Upper lobe of right lung (tissue), 1 donor: ENCODE measurements at regions not wholly inside any gene's neighbourhood (a gene's known extent, or its start where the extent isn't known, plus 50 kb on each side); places are given as distances from the start of the nearest gene placed in this dataset.

Source experiments
- ATAC-seq: fragments of 200-7000 bp; cut with Tn5 transposase; one replicate; pipeline ENCODE4 v1.9.1; 2020; ENCODE audit warnings: mild to moderate bottlenecking, moderate library complexity
- DNase-seq: peaks from one replicate; pipeline ENCODE4 v3.0.0-alpha.2; 2020
- H3K27ac ChIP-seq: fragments of 200-600 bp; one replicate; pipeline ENCODE4 v1.8.0; 2022
- H3K27me3 ChIP-seq: fragments of 200-600 bp; one replicate; pipeline ENCODE4 v1.8.0; 2022; ENCODE audit warnings: mild to moderate bottlenecking
- H3K36me3 ChIP-seq: fragments of 200-600 bp; one replicate; pipeline ENCODE4 v1.8.0; 2022
- H3K4me1 ChIP-seq: fragments of 200-600 bp; one replicate; pipeline ENCODE4 v1.8.0; 2022
- H3K4me3 ChIP-seq: fragments of 200-600 bp; one replicate; pipeline ENCODE4 v1.8.0; 2022; ENCODE audit warnings: mild to moderate bottlenecking
- H3K9me3 ChIP-seq: fragments of 200-600 bp; one replicate; pipeline ENCODE4 v1.8.0; 2022
- intact Hi-C: fragments of 100-400 bp; cut with DNase I; formaldehyde crosslinking; loops from one replicate; pipeline ENCODE4 v1.11.0; 2022
- TF ChIP-seq, protein P1 (sequence below): fragments of 200-600 bp; IDR thresholded peaks from one replicate; pipeline ENCODE4 v1.8.0; 2022; ENCODE audit warnings: antibody characterized with exemption
- donor health status: DM: no; HTN: yes; CAD: no; lungs with severe emphysema.

DNA sequence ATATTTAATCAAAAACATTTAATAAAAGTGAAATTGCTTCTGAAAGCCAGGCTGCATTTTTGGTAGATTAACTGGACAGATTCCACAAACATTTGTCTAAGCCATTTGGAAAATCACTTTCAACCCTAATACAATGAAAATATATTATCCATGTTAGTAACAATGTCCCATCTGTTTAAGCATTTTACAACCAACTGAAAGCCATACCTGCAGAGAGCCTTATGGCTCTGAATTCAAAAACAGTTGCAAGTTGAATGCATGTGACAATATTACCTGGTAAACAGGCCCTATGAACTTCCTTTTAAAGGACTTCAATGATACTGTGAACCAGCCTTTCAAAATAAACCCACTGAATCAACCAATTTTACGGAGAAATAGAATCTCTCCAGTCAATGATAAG lies 468.1 kb downstream of the BTG1 start:
- no peak for DNase-seq
- intact Hi-C loops: no loop called here
- TF ChIP-seq, protein P1, sequence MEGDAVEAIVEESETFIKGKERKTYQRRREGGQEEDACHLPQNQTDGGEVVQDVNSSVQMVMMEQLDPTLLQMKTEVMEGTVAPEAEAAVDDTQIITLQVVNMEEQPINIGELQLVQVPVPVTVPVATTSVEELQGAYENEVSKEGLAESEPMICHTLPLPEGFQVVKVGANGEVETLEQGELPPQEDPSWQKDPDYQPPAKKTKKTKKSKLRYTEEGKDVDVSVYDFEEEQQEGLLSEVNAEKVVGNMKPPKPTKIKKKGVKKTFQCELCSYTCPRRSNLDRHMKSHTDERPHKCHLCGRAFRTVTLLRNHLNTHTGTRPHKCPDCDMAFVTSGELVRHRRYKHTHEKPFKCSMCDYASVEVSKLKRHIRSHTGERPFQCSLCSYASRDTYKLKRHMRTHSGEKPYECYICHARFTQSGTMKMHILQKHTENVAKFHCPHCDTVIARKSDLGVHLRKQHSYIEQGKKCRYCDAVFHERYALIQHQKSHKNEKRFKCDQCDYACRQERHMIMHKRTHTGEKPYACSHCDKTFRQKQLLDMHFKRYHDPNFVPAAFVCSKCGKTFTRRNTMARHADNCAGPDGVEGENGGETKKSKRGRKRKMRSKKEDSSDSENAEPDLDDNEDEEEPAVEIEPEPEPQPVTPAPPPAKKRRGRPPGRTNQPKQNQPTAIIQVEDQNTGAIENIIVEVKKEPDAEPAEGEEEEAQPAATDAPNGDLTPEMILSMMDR: no peak
- no peak overlapping the region for H3K4me3 ChIP-seq
- no peak overlapping the region for H3K27ac ChIP-seq
- H3K4me1 ChIP-seq: no peaks in the 10 kb centered on the region
- H3K9me3 ChIP-seq: no peaks in the 10 kb centered on the region
- no peaks in the 10 kb centered on the region for H3K27me3 ChIP-seq
- no peaks in the 10 kb centered on the region for H3K36me3 ChIP-seq
- no peak for ATAC-seq

DNA sequence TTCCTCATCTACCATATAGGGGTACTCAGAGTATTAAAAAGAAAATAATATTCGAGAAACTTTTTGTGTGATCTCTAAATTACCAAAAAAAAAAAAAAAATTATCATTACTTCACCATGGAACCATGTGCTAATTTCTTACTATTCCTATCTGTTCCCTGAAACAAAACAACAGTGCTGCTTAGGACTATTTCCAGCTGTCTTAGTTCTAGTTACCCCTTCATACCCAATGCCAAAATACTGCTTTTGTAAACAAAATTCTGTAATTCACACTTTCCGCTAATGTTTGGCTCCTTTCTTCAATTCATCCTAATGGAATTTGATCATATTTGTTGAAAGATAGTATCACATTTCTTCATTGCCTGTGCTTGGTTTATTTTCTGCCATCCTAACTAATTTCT lies 470.2 kb downstream of the BTG1 start:
- TF ChIP-seq, protein P1: no peak
- no peak overlapping the region for H3K27ac ChIP-seq
- no peaks in the 10 kb centered on the region for H3K4me1 ChIP-seq
- H3K9me3 ChIP-seq: no peaks in the 10 kb centered on the region
- H3K36me3 ChIP-seq: no peaks in the 10 kb centered on the region
- intact Hi-C loops: no loop called here
- H3K4me3 ChIP-seq: no peak overlapping the region
- H3K27me3 ChIP-seq: no peaks in the 10 kb centered on the region
- ATAC-seq (no peak), DNase-seq (no peak)

DNA sequence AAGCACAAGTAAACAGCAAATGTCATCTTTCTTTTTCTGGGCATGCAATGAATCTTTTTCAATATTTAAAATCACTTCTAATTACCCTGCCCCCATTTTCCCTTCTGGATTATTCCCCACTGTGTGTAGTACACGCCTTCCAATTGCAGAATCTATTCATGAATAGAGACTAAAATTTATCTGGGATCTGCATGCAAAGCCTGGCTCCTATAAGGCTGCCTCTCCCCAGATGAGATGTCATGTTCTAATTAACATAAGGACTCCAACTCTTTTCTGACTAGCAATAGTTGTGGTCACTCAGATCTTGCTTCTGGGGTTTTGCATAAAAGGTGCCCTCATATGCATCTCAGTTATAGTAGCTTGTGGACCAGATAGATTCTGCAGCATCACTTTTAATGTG lies 473.5 kb downstream of the BTG1 start:
- no peak for DNase-seq
- intact Hi-C loops: no loop called here

DNA sequence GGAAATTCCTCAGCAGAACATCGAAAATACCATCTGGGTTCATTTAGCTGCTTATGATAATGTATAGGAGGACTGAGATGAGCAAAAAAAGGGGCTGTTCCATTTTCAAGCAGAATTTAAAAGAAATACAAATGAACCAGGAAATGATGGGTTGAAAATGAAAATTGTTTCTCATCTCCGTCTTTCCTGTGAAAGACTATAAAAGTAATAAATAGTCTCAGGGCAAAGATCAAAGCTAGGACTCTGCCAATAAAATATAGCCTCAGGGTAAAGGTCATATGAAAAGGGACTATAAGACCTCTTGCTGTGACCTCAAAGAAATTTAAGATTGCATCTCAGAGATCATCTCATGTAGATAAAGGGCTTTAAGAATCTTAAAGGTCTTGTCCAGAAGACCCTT lies 478.0 kb downstream of the BTG1 start:
- Histone ChIP-seq H3K4me3 (no peak overlapping the region), H3K27ac (no peak overlapping the region), H3K4me1 (no peaks in the 10 kb centered on the region), H3K9me3 (no peaks in the 10 kb centered on the region), H3K27me3 (no peaks in the 10 kb centered on the region), H3K36me3 (no peaks in the 10 kb centered on the region)
- ATAC-seq (no peak), DNase-seq (no peak)
- intact Hi-C loops: no loop called here
- TF ChIP-seq, protein P1: no peak

More for the DNA sequence above, 473.5 kb downstream of the BTG1 start:
- Histone ChIP-seq H3K27ac (no peak overlapping the region), H3K9me3 (no peaks in the 10 kb centered on the region), H3K27me3 (no peaks in the 10 kb centered on the region), H3K4me3 (no peak overlapping the region), H3K36me3 (no peaks in the 10 kb centered on the region), H3K4me1 (no peaks in the 10 kb centered on the region)
- TF ChIP-seq, protein P1: no peak
- ATAC-seq: no peak

DNA sequence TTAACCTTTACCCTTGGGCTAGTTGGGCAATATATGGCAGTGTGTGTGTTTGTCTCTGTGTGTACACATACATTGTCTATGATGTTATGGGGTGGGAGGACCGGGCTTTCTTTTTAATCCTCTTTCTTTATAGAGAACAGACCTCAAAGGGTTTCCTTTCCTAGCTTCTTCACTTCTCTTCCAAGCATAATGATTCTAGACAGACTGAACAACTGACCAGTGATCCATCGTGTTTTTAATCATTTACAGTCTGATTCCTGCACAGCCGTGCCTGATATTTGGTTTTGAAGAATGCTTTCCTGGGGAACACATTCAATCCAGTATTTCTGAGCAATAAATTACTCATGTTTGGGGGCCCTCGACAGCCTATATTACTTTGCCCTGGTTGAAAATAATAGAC lies 481.1 kb upstream of the DCN start:
- TF ChIP-seq, protein P1: no peak
- intact Hi-C loops: no loop called here

DNA sequence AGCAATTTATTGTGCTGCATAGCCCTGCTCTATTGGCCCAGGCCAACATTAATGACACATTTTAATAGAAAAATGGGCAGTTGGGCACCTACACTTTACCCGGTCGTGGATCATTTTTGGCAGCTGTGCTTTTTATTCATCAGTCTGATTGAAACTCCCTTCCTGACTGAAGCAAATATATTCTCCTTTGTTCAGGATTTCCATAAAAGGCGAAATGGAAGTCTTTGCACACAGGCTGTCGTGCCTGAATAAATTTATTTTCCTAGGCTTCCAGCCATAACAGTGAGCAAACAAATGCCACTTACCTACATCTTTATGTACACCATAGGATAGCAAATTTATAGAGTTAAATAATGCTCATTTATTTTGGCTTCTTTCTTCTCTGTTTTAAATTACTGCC lies 480.7 kb upstream of the DCN start:
- TF ChIP-seq, protein P1: no peak
- Histone ChIP-seq H3K4me1 (no peaks in the 10 kb centered on the region), H3K27me3 (no peaks in the 10 kb centered on the region), H3K4me3 (no peak overlapping the region), H3K36me3 (no peaks in the 10 kb centered on the region), H3K27ac (no peak overlapping the region), H3K9me3 (no peaks in the 10 kb centered on the region)
- ATAC-seq: no peak
- DNase-seq: no peak
- intact Hi-C loops: no loop called here

More for the DNA sequence above, 481.1 kb upstream of the DCN start:
- Histone ChIP-seq H3K4me3 (no peak overlapping the region), H3K4me1 (no peaks in the 10 kb centered on the region), H3K27ac (no peak overlapping the region), H3K36me3 (no peaks in the 10 kb centered on the region), H3K9me3 (no peaks in the 10 kb centered on the region), H3K27me3 (no peaks in the 10 kb centered on the region)
- DNase-seq (no peak), ATAC-seq (no peak)
